Upper lobe of left lung (tissue), 4 donors: ENCODE measurements at regions not wholly inside any gene's neighbourhood (a gene's known extent, or its start where the extent isn't known, plus 50 kb on each side); places are given as distances from the start of the nearest gene placed in this dataset.

ENCODE experiments used
- EP300 ChIP-seq, 4 donors: sonication (generic); formaldehyde crosslinking; IDR thresholded peaks; one replicate each; pipeline ENCODE4 v1.5.1; 2017; ENCODE audit warnings: antibody characterized with exemption in 4 of 4, control low read depth in 2 of 4
- POLR2A ChIP-seq, 4 donors: fragments of 450-650 bp; IDR thresholded peaks; one replicate each; pipeline ENCODE4 v1.5.1; 2016 to 2017; ENCODE audit warnings: antibody characterized with exemption in 4 of 4, mild to moderate bottlenecking in 2 of 4
- TF ChIP-seq, protein P1 (sequence below), 6 experiments: fragments of 450-650 bp in 4 of 6; fragments of 200-600 bp in 2 of 6; sonication (generic) in 2 of 6; IDR thresholded peaks; one replicate each; pipeline ENCODE4 v1.5.1; 2016 to 2019; ENCODE audit warnings: antibody characterized with exemption in 6 of 6

DNA sequence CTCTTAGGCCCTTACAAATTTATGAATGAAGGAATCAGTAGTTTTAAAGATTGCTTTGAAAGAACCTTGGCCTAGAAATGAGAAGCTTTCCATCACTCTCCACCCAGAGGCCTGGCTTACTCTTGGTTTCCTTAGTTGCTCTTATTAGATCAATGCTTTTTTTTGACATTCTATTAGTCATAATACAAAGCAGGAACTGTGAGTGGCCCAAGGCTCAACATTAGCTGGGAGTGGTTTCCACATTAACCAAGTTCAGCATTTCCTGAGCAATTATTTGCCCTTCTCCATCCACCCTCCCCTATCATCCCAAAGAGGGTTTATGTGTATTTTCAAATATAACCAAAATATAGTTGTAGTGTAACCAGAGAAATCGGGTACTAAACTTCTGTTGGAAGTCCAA is 103.4 kb upstream of the FAM204A start:
- TF ChIP-seq POLR2A (IDR thresholded peaks at IDR 0.05) (no peak), EP300 (IDR thresholded peaks at IDR 0.05) (no peak)
- TF ChIP-seq, protein P1, sequence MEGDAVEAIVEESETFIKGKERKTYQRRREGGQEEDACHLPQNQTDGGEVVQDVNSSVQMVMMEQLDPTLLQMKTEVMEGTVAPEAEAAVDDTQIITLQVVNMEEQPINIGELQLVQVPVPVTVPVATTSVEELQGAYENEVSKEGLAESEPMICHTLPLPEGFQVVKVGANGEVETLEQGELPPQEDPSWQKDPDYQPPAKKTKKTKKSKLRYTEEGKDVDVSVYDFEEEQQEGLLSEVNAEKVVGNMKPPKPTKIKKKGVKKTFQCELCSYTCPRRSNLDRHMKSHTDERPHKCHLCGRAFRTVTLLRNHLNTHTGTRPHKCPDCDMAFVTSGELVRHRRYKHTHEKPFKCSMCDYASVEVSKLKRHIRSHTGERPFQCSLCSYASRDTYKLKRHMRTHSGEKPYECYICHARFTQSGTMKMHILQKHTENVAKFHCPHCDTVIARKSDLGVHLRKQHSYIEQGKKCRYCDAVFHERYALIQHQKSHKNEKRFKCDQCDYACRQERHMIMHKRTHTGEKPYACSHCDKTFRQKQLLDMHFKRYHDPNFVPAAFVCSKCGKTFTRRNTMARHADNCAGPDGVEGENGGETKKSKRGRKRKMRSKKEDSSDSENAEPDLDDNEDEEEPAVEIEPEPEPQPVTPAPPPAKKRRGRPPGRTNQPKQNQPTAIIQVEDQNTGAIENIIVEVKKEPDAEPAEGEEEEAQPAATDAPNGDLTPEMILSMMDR (IDR thresholded peaks at IDR 0.05), result no peak
